GM18517 (cell line): ENCODE measurements at regions not wholly inside any gene's neighbourhood (a gene's known extent, or its start where the extent isn't known, plus 50 kb on each side); places are given as distances from the start of the nearest gene placed in this dataset.
"Not testable (repeated sequence)": the region's sequence is repeated elsewhere in the genome, so short reads cannot be mapped to it uniquely, and the experiment has no call there.

Source experiments
- ATAC-seq: cut with Tn5 transposase; IDR thresholded peaks from one replicate; pipeline ENCODE4 v1.9.1; 2021; ENCODE audit warnings: mild to moderate bottlenecking, moderate library complexity; ENCODE audit not compliant: unreplicated experiment

DNA sequence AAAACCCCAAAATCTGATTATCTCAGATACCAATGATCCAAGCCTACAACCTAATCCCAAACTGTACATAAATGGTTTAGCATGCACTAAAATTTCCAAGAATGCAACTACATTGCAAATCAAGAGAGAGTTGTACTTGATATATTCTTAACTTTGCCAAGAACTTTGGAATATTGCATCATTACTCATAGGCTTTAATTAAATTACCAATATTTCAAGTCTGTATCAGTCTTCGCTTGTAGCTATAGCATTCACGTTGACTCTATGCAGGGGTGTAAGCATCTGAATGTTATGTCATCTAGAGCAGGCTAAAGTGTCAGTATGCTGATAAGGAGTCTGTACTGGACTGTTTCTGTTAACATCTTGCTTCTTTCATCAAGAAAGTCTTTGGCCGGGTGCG, 56.3 kb downstream of the FOXI3 start:
- ATAC-seq, result no peak

DNA sequence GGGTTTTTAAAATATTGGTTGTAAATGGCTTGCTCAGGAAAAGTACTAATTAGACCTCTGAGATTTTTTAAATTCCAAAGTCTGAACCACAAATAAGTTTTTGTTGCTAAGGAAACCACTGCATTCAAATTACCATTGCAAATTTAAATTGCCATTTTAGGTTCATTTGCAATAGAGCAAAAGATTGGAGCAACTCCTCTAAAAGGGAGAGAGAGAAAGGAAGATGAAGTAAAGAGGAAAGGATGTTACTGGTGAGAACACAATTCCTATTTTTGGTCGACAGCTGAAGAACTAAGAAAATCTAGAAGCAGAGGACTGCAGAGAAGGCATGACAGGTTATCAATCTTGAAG, 74.9 kb downstream of the FOXI3 start:
- no peak for ATAC-seq

DNA sequence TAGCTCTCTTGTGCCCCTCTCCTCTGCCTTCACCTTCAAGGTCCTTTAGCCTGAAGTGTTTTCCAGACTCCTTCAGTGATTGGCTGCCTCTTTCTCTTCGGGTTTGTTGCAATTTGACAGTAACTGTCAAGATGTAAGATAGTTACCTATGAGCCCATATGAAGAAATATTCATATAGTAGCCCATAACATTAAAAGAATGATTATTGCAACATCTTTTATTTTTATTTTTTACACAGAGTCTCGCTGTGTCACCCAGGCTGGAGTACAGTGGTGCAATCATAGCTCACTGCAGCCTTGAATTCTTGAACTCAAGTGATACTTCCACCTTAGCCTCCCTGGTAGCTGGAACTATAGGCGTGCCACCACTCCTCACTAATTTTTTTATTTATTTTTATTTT, 80.5 kb downstream of the FOXI3 start:
- ATAC-seq, result no peak

DNA sequence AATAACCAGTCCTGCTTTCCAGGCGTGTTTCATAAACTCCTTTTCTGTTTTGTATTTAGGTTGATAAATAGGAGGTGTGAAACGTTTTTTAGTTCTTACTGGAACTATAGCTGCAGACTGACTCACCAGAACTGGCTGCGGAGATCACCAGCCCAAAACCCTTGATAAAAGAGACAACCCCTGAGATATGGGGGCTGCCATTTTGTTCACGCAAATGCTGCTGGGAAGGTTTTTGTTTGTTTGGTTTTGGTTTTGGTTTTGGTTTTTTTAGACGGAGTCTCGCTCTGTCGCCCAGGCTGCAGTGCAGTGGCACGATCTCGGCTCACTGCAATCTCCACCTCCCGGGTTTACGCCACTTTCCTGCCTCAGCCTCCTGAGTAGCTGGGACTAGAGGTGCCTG, 87.1 kb downstream of the FOXI3 start:
- not testable (repeated sequence) for ATAC-seq

DNA sequence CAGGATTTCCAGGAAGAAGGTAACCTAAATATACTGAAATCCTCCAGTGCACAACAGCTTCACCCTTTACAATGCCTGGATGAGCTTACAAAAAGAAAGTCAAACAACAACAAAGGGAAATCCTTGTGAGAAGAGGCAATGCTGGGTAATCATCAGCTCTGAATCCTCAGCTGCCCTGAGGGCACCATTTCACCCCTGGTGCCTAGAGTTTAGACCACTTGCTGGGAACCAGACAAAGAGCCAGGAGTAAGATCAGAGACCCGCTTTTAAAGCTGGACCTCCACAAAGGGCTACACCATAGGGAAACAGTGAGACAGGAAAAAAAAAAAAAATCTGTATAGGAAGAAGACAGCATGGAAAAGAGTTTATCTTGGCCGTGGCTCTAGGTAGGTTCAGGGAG, 97.0 kb downstream of the FOXI3 start:
- no peak for ATAC-seq

DNA sequence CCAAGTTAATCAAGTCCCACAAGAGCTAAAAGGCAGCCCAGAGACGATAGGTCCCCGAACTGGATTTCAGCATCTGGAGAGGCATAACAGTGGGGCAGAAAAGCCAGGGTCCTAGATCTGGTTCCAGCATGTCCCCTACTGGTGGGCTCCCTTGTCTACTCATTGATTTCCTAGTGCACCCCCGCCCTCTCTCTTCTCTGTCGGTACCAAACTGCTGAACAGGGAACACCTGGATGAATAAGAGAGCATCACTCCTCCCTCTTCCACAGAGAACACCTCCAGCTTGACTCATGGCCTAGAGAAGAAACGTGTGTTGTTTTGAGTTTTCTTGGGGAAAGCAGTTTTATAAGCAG, 101.3 kb downstream of the FOXI3 start:
- ATAC-seq, result no peak

DNA sequence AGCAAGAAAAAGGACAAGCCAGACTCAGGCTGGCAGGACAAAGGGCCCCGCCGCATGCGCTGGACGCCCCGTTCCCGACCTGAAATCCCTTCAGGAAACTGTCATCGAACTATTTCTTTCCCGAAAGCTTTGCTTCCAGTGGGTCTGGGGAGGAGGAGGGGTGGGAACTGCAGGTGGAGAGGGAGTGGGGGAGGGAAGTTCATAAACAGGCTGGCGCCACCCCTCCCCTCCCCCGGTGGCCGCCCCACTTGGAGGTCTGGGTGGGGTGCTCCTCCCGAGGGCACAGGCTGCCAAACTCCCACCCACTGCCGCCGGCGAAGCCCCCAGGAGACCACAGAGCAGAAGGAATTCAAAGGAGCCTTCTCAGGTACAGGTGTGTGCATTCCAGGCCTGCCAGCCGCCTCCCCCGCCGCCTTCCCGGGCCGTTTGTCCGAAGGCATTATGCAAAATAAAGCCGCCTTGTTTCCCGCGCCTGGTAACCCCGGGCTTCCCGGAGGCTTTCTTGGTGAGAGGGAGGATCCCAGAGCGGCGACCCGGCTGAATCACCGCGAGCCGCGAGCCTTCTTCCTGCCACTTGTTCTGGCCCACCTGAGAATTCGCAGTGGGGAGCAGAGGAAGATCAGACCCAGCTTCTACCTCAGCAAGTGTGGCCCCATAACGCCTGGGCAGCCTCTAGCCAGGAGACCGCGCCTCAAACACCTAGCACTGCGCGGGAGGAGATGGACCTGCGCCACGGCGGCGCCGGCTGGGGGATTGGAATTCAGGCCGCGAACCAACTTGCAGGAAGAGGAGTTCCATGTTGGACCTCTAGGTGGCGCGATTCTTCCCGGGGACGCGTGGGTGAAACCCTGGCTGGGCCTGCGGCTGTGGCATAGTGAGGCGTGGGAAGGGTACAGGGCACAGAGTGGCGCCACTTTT, 101.9 kb downstream of the FOXI3 start:
- no peak for ATAC-seq

DNA sequence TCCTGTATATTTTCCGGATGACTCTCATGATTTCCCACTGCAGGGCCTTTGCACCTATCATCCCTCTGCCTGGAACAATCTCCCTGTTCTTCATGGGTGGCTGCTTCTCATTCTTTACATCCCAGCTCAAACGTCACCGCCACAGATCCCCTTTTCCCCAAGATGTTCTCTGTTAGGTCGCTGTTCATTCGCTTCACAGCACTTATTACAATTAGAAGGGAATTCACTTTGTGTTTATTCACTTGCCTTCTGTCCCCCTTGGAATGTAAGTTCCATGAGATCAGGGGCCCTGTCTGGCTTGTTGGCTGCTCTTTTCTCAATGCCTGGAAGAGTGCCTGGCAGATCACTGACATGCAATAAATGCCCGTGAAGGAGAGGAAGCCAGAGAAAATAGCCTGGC, 106.7 kb downstream of the FOXI3 start:
- ATAC-seq, result no peak

DNA sequence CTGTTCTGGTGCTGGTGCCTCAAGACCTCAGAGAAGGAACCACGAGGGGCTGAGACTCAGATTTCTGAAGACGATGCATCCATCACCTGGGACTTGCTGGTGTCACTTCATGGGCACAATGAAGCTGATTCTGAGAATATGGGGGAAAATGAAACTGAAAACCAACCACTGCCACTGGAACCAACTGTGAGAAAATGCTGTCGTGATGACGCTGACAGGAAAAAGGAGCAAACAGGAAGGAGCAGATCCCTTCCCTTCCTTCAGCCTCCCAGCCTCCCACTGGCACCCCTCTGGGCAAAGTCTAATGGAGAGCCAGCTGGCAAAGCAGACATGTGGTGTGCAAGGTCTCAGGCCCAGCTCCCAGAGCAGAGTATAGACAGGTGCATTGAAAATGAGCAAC, 109.7 kb downstream of the FOXI3 start:
- ATAC-seq, result no peak

DNA sequence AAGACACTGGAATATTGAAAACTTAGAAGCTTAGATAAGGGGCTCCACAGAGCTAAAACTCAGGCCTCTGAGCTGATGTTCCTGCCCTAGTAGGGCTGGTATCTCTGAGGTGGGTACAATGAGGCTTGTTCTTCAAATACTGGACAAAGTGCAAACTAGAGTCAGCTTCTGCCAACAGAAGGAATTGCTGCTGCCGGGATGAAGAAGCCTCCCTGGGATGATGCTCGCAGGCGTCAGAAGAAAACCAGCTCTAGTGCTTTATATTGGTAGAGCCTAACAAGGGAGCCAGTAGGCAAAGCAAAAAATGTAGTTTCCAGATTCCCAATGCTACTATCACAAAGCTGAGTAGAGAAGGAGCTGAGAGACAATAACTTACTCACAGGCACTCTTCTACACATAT, 118.1 kb downstream of the FOXI3 start:
- ATAC-seq, result no peak

DNA sequence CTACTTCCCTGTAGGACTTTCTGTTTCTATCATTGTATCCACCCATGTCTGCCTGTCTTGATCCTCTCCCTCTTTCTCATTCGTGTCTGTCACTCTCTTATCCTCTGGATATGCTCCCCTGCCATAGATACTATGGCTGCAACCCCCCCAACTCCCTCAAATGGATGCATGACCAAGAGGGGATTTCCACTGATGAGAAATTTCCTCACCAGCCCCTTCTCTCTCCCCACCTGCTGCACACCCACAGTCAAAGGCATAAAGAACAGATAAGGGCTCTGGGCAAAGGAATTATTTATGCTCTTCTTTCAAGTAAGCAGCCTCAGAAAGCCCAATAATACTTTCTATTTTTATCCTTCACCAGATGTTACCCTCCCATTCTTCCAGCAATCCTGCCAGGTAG, 121.3 kb downstream of the FOXI3 start:
- no peak for ATAC-seq

DNA sequence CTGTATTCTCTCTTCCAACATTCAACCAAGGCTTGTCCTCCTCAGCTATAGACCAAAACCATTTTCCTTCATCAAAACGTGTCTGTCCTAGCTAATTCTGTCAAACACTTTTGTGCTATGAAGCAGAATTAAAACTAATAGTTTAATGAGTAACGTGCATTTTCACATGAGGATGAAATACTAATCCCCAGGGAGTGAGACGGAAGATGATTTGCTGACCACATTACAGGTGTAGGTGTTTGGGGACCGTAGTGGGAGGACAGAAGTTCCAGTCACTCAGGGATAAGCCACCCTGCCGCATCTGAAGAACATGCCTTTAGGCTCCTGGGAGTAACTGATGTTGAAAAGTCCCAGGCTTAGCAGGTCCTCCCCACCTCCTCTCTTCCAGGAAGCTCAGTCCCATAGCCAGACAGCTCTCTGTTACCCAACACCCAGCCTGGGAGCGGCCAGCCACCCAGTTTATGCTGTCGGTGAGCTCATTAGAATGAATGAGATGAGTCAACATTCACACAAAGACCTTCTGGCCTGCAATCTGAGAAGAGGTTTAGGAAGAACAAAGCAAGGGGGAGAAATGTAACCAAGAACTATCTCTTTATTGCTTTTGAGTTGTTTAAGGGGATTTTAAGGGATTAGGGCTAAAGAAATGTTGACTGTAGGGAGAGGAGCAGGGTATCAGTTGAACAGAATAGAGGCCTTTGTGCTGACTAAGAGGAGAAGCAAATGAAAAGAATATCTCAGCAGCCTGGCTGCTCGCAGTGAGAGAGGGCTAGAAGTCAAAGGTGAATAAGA, 122.5 kb downstream of the FOXI3 start:
- ATAC-seq, result peak; percentile 82

DNA sequence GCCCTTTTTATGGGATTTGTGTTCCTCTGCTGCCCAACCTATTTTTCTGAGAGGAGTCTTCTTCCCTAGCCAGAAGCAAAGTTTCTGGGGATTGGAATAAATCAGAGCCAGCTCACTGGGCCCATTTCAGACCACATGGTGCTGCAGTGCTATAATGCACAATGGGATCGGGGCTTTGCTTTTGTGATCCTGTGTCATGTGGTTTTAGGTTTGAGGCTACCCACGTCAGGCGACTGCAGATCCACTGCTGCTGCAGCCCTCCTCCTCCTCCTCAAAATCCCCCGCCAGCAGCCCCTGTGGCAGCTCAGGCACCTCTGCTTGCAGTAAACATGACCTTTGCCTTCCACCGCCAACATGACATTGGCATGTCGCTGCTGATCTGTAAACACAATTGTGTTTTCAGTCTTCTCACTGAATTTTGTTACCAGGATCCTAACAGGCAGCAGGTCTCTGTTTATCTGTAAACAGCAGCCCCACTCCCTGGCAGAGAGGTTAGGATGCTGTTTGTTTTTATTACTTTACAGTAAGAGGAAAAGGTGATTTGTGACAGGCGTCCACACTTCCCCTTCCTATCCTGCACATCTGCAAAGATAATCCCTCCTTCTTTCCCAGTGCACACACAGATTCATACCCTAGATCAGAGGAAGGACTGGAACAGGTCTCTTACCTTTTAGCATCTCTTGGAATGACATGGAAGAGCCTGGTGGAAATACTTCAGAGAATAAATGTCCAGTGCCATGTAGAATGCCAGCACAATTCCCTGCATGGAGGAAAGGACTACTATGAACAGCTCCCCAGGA, 130.8 kb downstream of the FOXI3 start:
- no peak for ATAC-seq

DNA sequence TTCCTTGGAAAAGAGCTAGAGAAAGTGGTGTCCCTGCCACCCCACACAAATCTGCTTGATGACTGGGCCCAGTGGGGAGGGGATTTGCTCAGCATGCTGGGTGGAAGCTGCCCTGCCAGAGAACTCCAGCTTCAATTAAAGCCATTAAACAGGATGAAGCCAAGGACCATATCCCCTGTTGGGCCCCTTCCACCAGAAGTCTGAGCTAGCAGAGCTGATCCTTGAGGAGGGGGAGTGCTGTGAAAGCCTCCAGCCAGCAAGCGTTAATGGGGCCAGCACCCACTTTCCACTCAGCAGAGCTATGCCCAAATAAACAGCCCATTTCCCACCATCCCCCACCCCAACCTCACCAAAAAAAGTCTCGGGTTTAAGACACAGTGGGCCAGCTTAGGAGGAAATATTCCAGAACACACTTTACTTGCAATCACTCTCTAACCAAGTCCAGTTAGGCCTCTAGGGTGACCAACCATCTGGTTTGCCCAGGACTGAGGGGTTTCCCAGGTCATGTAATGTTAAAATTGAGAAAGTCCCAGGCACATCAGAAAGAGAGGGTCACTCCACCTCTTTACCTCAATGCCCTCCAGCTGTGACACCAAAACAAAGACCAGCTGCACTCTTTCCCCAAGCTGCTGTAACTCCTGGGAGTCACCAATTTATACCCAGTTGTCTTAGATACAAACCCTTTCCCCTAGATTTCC, 132.3 kb downstream of the FOXI3 start:
- ATAC-seq, result no peak

DNA sequence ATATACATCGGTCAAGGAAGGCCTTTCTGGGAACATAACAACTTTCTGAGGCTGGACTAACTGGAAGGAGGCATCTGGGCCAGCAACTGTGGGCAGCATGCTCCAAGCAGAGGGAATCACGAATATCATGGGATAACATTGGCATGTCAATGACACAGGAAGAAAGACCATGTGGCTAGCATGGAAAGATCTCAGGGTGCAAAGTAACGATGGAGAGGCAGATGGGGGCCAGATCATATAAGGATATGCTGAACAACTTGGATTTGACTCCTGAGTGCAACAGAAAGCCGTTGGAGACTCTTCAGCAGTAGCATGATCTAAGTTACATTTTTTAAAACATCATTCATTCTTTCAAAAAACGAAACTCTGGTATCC, 133.6 kb downstream of the FOXI3 start:
- no peak for ATAC-seq

DNA sequence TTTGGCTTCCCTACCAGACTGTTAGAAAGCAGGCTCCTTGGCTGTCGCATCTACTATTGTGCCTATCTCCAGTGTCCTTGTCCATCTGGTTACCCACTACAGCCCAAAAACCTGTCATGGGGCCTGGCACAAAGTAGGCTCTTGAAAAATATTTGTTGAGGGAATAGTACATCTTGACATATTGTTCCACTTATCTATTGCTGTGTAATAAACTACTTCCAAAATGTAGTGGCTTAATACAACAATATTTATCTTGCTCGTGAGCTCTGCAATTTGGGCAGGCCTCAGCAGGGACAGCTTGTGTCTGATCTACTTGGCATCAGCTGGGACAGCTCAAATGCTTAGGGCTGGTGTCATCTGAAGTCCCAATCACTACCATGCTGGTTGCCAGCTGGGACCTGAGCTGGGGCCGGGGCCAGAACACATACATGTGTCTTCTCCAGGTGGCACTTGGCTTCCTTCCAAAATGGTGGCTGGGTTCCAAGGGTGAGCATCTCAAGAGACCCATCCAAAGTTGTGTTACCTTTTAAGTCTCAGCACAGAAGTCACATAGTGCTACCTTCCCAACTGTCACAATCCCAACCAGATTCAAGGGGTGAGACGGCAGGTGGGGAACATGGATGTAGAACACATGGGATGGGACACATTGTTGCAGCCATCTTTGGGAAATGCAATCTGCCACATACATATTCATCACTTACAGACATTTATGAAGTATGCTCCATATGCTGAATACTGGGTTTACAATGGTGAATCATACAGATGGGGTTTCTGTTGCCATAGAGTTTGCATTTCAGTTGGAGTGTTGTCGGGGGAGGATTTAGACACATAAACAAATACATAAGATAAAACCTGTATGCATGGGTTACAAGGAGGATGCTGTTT, 134.2 kb downstream of the FOXI3 start:
- no peak for ATAC-seq

DNA sequence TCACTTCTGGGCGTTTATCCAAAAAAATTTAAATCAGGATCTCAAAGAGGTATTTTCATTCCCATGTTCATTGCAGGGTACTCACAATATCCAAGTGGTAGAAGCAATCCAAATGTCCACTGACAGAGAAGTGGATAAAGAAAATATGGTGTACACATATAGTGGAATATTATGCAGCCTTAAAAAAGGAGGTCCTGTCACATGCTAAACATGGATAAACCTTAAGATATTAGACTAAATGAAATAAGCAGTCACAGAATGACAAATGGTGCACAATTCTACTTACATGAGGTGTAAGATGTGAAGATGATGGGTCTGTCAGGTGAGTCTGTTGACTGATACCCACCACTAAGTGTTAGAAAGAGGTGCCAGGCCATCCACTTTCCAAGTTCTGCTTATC, 140.6 kb downstream of the THNSL2 start:
- no peak for ATAC-seq

DNA sequence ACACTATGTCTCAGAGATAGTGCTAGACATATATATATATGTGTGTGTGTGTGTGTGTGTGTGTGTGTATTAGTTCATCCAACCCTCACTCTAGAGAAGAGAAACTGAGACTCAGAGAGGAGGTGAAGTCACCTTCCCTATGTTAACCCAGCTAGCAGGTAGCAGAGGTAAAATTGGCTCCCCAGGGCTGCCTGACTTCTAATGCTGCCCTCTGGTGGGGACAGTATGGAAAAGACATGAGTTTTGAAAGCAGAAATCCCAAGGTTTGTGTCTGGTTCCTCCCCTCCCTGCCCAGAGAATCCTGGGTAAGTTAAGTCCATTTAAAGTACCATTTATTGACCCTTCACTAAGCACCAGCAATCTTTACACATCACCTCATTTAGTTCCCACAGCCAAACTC, 137.7 kb downstream of the THNSL2 start:
- no peak for ATAC-seq

DNA sequence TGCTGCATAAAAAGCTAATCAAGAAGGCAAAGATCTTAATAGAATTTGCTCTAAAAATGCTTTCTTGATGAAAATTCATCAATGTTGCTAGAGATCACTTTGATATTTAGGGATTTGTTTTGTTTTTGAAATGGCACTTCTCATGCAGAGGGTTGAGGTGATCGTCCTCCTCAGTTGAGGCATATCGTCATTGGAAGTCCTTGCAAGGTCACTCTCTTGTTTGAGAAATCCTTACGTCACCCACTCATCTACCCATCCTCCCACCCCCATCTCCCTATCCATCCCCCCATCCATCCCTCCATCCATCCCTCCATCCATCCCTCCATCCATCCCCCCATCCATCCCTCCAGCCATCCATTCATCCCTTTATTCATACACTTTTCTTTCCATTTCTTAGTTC, 133.7 kb downstream of the THNSL2 start:
- ATAC-seq, result no peak

DNA sequence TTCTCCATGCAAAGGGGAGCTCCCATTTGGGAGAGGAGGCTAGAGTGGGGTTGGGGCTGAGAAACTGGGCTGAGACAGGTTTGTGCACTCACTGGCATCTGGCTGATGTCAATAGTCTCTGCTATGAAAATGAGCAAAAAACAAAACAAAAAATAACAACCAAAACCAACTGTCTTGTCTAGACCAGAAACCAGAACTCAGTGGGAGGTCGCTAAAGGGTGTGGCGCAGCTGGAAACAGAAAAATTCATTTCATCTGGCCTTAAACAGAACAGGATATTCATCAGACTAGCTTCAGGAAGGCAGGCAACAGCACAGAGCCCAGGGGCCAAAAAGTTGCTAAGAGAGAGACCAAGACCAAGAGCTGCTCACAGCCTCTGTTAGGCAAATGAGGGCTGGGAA, 126.1 kb downstream of the THNSL2 start:
- ATAC-seq, result peak; percentile 57
